SK-N-SH treated with all-trans-retinoic acid at 6 μM for 48 hours (cell line): ENCODE measurements at regions not wholly inside any gene's neighbourhood (a gene's known extent, or its start where the extent isn't known, plus 50 kb on each side); places are given as distances from the start of the nearest gene placed in this dataset.

Source experiments
- ATAC-seq: fragments of 200-7000 bp; cut with Tn5 transposase; 3 replicates; pipeline ENCODE4 v1.9.1; 2020; ENCODE audit warnings: mild to moderate bottlenecking, moderate library complexity
- BACH2 ChIP-seq: fragments of 250-450 bp; sonication (Bioruptor Pico); IDR thresholded peaks from 2 replicates; pipeline ENCODE4 v1.9.0; 2021; ENCODE audit warnings: mild to moderate bottlenecking, borderline replicate concordance
- ESRRG ChIP-seq: fragments of 250-450 bp; sonication (Bioruptor Pico); IDR thresholded peaks from 2 replicates; pipeline ENCODE4 v1.6.1; 2021; ENCODE audit warnings: mild to moderate bottlenecking
- GLIS3 ChIP-seq: fragments of 250-450 bp; sonication (Bioruptor Pico); IDR thresholded peaks from 2 replicates; pipeline ENCODE4 v1.5.0; 2020; ENCODE audit warnings: mild to moderate bottlenecking, moderate library complexity
- ISL1 ChIP-seq: fragments of 250-450 bp; sonication (Bioruptor Pico); IDR thresholded peaks from 2 replicates; pipeline ENCODE4 v2.1.2; 2022; ENCODE audit warnings: mild to moderate bottlenecking, moderate library complexity
- OSR1 ChIP-seq: fragments of 250-450 bp; sonication (Bioruptor Pico); IDR thresholded peaks from 2 replicates; pipeline ENCODE4 v1.8.0; 2022; ENCODE audit warnings: moderate library complexity, mild to moderate bottlenecking, inconsistent platforms
- RARB ChIP-seq: fragments of 250-450 bp; sonication (Bioruptor Pico); IDR thresholded peaks from 2 replicates; pipeline ENCODE4 v1.8.0; 2021; ENCODE audit warnings: mild to moderate bottlenecking, moderate library complexity
- SNAI2 ChIP-seq: fragments of 250-450 bp; sonication (Bioruptor Pico); IDR thresholded peaks from 2 replicates; pipeline ENCODE4 v1.5.0; 2020; ENCODE audit warnings: mild to moderate bottlenecking, moderate library complexity
- TCF4 ChIP-seq: fragments of 250-450 bp; sonication (Bioruptor Pico); IDR thresholded peaks from 2 replicates; pipeline ENCODE4 v1.8.0; 2021; ENCODE audit warnings: mild to moderate bottlenecking, moderate library complexity, borderline replicate concordance
- ZFP3 ChIP-seq: fragments of 250-450 bp; sonication (Bioruptor Pico); IDR thresholded peaks from 2 replicates; pipeline ENCODE4 v1.5.0; 2020; ENCODE audit warnings: mild to moderate bottlenecking, moderate library complexity
- ZFP30 ChIP-seq: fragments of 450-650 bp; formaldehyde crosslinking; IDR thresholded peaks from 2 replicates; pipeline ENCODE4 v1.5.0; 2022; ENCODE audit warnings: mild to moderate bottlenecking, moderate library complexity
- ZNF70 ChIP-seq: fragments of 450-650 bp; formaldehyde crosslinking; IDR thresholded peaks from 2 replicates; pipeline ENCODE4 v1.5.0; 2020; ENCODE audit warnings: mild to moderate bottlenecking, moderate library complexity
- ZNF8 ChIP-seq: fragments of 450-650 bp; formaldehyde crosslinking; IDR thresholded peaks from 2 replicates; pipeline ENCODE4 v1.5.0; 2020; ENCODE audit warnings: mild to moderate bottlenecking, moderate library complexity
- TF ChIP-seq, protein P1 (sequence below): fragments of 250-450 bp; sonication (Bioruptor Pico); IDR thresholded peaks from 2 replicates; pipeline ENCODE4 v1.5.1; 2020; ENCODE audit warnings: low read depth, mild to moderate bottlenecking, moderate library complexity
- TF ChIP-seq, protein P2 (sequence below): fragments of 250-450 bp; sonication (Bioruptor Pico); IDR thresholded peaks from 2 replicates; pipeline ENCODE4 v1.5.1; 2021; ENCODE audit warnings: mild to moderate bottlenecking, moderate library complexity
- TF ChIP-seq, protein P3 (sequence below): fragments of 250-450 bp; sonication (Bioruptor Pico); IDR thresholded peaks from 2 replicates; pipeline ENCODE4 v1.8.0; 2021; ENCODE audit warnings: low read depth, mild to moderate bottlenecking, moderate library complexity, borderline replicate concordance

DNA sequence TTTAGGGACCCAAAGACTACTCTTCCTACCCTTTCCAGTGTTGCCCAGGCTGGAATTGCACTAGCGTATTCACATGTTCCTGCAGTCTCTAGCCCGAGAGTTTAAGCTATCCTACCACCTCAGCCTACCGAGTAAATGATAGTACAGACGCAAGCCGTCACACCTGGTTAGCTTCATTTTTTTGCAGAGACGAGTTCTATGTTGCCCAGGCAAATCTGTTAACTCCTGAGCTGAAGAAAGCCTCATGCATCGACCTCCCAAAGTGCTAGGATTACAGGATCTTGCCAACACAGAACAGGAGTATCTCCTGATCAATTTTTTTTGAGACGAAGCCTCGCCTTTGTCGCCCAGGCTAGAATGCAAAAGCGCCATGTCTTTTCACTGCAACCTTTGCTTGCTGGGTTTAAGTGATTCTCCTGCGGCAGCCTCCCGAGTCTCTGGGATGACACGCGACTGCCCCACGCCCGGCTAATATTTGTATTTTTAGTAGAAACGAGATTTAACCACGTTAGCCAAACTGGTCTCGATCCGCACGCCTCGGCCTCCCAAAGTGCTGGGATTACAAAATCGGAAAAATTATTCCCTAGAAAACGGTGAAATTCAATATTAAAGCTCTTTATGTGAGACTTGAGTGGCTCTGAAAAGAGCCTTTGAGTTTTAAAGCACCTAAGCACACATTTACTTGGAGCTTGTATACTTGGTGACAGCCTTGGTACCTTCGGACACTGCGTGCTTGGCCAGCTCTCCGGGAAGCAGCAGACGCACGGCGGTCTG, 128.5 kb downstream of the HFE start (continued):
- TF ChIP-seq, protein P1, sequence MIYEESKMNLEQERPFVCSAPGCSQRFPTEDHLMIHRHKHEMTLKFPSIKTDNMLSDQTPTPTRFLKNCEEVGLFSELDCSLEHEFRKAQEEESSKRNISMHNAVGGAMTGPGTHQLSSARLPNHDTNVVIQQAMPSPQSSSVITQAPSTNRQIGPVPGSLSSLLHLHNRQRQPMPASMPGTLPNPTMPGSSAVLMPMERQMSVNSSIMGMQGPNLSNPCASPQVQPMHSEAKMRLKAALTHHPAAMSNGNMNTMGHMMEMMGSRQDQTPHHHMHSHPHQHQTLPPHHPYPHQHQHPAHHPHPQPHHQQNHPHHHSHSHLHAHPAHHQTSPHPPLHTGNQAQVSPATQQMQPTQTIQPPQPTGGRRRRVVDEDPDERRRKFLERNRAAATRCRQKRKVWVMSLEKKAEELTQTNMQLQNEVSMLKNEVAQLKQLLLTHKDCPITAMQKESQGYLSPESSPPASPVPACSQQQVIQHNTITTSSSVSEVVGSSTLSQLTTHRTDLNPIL (CRISPR knock-in tag) = no peak
- TF ChIP-seq SNAI2 (CRISPR knock-in tag) (no peak), ZNF8 (CRISPR knock-in tag) (no peak), ZFP30 (no peak)
- TF ChIP-seq, protein P2, sequence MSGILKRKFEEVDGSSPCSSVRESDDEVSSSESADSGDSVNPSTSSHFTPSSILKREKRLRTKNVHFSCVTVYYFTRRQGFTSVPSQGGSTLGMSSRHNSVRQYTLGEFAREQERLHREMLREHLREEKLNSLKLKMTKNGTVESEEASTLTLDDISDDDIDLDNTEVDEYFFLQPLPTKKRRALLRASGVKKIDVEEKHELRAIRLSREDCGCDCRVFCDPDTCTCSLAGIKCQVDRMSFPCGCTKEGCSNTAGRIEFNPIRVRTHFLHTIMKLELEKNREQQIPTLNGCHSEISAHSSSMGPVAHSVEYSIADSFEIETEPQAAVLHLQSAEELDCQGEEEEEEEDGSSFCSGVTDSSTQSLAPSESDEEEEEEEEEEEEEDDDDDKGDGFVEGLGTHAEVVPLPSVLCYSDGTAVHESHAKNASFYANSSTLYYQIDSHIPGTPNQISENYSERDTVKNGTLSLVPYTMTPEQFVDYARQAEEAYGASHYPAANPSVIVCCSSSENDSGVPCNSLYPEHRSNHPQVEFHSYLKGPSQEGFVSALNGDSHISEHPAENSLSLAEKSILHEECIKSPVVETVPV (CRISPR knock-in tag) = no peak

DNA sequence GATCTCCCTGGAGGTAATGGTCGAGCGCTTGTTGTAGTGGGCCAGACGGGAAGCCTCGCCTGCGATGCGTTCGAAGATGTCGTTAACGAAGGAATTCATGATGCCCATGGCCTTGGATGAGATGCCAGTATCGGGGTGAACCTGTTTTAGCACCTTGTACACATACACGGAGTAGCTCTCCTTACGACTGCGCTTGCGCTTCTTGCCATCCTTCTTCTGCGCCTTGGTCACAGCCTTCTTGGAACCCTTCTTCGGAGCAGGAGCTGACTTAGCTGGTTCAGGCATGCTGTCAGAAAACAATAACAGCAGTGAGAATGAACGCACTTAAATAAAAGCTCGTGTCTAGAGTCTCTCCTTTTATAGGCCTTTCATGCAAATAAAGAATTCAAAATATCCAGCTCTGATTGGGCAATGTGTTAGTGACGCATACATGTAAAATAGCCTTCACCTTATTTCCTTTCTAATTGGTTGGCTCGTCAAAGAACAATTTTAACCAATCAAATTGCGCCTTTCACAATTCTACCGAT, 129.2 kb downstream of the HFE start:
- no peak for TF ChIP-seq TCF4 (CRISPR knock-in tag)
- TF ChIP-seq OSR1 (CRISPR knock-in tag) = no peak
- TF ChIP-seq RARB = 0 out of 2 replicates have a peak, but pooled peaks have one; percentile 56
- no peak for TF ChIP-seq ZFP3 (CRISPR knock-in tag)
- no peak for TF ChIP-seq GLIS3 (CRISPR knock-in tag)
- no peak for TF ChIP-seq ESRRG (CRISPR knock-in tag)
- TF ChIP-seq ISL1 (CRISPR knock-in tag) = no peak
- TF ChIP-seq, protein P2 (CRISPR knock-in tag) = no peak
- ATAC-seq = peak; percentile 69

DNA sequence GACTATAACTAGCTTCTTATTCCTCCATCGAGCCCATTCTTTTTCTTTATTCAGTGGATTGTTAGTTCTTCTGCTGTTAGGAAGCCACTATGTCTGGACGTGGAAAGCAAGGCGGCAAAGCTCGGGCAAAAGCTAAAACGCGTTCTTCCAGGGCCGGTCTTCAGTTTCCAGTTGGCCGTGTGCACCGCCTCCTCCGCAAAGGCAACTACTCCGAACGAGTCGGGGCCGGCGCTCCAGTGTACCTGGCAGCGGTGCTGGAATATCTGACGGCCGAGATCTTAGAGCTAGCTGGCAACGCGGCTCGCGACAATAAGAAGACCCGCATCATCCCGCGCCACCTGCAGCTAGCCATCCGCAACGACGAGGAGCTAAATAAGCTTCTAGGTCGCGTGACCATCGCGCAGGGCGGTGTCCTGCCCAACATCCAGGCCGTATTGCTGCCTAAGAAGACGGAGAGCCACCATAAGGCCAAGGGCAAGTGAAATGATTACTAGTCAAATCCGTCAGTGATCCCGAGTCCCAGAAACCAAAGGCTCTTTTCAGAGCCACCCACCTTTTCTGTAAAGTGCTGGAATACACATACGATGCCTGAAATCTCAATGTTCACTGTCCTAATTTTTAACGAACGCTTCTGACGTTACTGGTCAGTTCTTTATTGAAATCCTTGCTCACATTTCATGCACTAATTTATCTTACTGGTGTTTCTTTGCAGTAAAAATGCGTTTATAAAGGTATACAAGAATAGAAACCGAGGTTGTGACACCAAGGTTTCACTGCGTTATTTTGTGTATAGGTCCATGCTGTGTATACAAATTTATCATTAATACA, 129.9 kb downstream of the HFE start:
- TF ChIP-seq ZFP3 (CRISPR knock-in tag) (no peak), BACH2 (CRISPR knock-in tag) (no peak), RARB (0 out of 2 replicates have a peak, but pooled peaks have one; percentile 31)
- peak; percentile 56 for ATAC-seq

DNA sequence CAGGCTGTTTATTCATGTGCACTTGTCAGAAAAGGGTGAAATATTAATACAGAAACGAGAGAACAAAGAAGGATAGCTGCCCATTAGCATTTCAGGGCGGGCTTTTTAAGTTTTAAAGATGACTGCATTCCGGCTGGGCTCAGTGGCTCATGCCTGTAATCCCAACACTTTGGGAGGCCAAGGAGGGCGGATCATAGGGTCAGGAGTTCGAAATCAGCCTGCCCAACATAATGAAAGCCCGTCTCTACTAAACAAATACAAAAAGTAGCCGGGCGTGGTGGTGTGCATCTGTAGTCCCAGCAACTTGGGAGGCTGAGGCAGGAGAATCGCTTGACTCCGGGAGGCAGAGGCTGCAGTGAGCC, 130.5 kb downstream of the HFE start:
- ATAC-seq = peak; percentile 7
- TF ChIP-seq, protein P1 (CRISPR knock-in tag) = 0 out of 2 replicates have a peak, but pooled peaks have one; percentile 46
- TF ChIP-seq ZFP30 = no peak

DNA sequence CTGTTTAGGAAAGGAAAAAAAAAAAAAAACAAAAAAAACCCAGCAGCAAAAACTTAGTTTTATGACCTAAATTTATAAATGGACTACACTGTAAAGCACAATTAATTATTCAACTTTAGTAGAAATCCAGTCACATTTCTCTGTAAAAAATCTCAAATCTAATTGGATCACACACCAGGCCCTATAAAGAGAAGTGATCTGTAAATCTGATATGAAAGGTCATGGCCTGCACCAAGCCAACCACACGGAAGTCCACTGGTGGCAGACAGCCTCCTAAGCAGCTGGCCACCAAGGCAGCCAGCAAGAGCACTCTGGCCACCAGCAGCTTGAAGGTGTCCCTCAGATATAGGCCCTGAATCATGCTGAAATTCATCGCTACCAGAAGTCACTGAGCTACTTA, 131.6 kb downstream of the HFE start:
- no peak for ATAC-seq
- TF ChIP-seq ESRRG (CRISPR knock-in tag) = no peak
- no peak for TF ChIP-seq SNAI2 (CRISPR knock-in tag)
- no peak for TF ChIP-seq ZFP30
- TF ChIP-seq ZFP3 (CRISPR knock-in tag) = no peak

DNA sequence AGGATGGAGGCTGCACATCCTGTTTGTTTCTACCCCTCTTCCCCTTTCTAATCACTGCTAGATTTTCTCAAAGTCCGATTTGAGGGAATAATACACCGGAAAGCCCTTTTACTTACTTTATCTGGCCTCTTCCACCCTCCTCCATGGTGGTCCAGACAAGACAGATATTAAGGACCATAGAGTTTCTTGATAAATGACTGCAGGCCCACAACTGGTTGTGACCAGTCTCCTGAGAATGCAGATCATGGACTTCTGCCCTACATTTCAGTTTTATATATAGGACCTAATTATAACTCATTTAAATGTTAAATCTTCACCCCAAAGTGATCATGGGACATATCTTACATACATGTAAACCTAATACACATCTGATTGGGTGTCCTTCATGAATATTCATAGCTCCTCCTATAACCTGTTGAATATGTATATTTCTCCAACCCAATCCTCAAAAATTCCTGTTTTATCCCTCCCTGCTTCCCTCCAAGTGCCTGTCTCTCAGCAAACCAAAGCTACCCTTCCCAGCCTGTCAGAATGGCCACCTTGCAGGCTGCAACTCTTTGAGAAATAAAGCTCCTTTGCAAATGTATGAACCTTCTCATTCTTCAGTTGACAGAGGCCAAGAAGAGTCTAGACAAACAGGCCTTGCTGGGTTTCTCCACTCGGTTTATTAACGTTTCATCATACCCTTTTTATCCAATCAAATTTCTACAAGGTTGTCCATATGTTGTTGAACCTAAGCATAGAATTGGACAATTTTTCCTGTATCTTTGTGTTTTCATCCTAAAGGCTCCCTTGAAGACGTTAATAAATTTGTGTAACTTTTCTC, 133.1 kb downstream of the HFE start:
- no peak for ATAC-seq
- TF ChIP-seq, protein P3, sequence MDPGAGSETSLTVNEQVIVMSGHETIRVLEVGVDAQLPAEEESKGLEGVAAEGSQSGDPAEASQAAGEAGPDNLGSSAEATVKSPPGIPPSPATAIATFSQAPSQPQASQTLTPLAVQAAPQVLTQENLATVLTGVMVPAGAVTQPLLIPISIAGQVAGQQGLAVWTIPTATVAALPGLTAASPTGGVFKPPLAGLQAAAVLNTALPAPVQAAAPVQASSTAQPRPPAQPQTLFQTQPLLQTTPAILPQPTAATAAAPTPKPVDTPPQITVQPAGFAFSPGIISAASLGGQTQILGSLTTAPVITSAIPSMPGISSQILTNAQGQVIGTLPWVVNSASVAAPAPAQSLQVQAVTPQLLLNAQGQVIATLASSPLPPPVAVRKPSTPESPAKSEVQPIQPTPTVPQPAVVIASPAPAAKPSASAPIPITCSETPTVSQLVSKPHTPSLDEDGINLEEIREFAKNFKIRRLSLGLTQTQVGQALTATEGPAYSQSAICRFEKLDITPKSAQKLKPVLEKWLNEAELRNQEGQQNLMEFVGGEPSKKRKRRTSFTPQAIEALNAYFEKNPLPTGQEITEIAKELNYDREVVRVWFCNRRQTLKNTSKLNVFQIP (CRISPR knock-in tag) = no peak
- TF ChIP-seq, protein P2 (CRISPR knock-in tag) = no peak
- TF ChIP-seq ISL1 (CRISPR knock-in tag) = no peak
- TF ChIP-seq ZFP30 = no peak
- no peak for TF ChIP-seq ZFP3 (CRISPR knock-in tag)
- TF ChIP-seq, protein P1 (CRISPR knock-in tag) = no peak
- no peak for TF ChIP-seq ESRRG (CRISPR knock-in tag)
- TF ChIP-seq RARB = no peak
- TF ChIP-seq ZNF70 (CRISPR knock-in tag) = no peak
- no peak for TF ChIP-seq SNAI2 (CRISPR knock-in tag)
- TF ChIP-seq, all 23 proteins: peak for 0
